GM12874 (cell line): ENCODE measurements at regions not wholly inside any gene's neighbourhood (a gene's known extent, or its start where the extent isn't known, plus 50 kb on each side); places are given as distances from the start of the nearest gene placed in this dataset.

Experiments used
- CTCF ChIP-seq: IDR thresholded peaks from 2 replicates; pipeline ENCODE4 v1.5.1; 2011; ENCODE audit warnings: low read depth, mild to moderate bottlenecking, control low read depth, low read length, moderate library complexity; ENCODE audit not compliant: insufficient read depth

DNA sequence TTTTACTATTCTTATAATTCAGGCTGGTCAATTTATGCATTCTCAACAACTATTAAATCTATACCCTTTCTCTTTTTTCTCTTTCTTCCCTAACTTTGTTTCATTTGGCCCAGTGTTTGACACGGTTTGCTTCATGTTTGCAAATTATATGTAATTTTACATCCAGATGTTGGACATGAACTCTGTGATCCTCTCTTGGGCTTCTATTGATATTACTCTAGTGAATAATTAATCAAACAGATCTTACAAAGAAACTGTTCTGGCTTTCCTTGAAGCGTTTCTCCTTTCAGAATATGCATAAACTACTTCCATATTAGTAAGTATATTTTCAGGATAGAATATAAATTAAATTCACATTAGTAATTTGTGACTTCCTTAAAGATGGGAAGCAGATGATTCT, 225.1 kb upstream of the TMEFF2 start:
- no peak for TF ChIP-seq CTCF

DNA sequence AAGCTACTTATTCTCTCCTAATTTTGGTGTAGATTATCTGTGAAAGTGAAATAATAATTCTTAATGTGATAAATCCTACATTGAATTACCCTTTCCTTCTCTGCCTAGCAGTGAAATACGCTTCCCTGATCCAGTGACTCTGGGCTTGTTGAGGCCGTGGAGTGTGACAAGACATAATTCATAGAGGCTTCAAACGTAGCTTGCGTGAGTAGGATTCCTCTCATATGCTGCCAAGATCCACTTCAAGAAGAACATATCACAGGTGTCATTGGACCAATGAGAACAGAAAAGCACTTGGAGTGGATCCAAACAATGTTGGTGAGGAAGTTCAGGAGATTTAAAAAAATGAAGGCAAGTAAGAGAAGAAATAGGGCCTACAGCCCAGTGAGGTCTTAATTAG, 221.3 kb upstream of the TMEFF2 start:
- no peak for TF ChIP-seq CTCF

GRCh38 chr2:192414794-192415193, 220.1 kb upstream of the TMEFF2 start:
- TF ChIP-seq CTCF, result no peak

GRCh38 chr2:192413812-192414681, 219.3 kb upstream of the TMEFF2 start:
- TF ChIP-seq CTCF, result no peak

DNA sequence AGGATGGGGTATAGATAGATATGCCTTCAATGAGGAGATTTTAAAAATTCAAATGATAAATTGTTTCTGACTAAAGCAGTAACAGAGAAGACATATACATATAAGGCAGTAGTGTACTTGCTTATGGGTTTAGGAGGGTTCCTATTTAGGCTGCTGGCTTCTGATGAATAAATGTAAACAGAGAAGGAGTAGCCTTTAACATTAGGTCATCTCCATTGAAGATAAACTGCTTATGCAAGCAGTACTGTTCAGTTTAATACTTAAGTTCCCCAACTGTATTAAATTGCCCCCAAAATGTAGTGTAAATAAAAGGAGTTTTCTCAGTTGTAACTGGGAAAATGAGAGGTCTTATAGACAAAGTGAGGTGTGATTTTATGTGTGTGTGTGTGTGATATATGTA, 217.7 kb upstream of the TMEFF2 start:
- no peak for TF ChIP-seq CTCF

DNA sequence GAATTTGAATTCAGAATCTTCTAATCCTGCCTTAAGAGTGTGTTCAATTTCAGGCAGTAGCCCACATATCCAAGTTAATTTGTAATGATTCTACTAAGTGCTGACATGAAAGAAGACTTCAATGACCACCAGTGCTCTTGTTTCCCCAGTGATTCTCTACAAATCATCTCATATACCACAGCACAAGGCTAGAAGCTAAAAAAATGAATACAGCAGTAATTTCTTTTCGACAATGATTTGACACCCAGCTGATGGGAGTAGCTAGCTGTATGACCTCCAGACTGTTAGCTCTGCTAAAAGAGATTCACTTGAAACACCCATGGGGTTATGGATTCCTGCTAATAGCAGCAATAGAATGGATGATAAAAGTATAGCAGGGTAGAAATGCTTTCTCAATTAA, 217.0 kb upstream of the TMEFF2 start:
- no peak for TF ChIP-seq CTCF

DNA sequence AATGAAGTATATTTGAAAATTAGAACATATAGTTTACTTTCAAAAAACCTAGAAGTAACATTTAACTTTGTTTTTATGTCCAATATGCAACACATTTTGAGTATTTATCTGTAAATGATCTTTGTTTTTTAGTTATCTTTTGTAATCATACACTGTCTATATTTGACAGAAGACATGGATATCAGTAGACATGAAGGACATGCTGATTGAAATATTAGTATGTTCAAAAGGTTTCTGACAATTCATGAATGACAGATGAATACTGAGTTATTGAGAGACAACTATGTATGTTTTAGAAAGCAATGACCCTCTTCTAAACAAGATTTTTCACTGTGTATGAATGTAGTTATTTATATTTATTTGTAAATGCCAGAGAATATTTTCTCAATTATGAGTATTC, 215.6 kb upstream of the TMEFF2 start:
- no peak for TF ChIP-seq CTCF
